Heart right ventricle (tissue), 16 donors: ENCODE measurements at regions not wholly inside any gene's neighbourhood (a gene's known extent, or its start where the extent isn't known, plus 50 kb on each side); places are given as distances from the start of the nearest gene placed in this dataset.

Experiments
- ATAC-seq, 8 donors: fragments of 200-7000 bp; cut with Tn5 transposase; one replicate each; pipeline ENCODE4 v1.9.1; 2020; ENCODE audit warnings: mild to moderate bottlenecking in 8 of 8, moderate library complexity in 8 of 8, moderate number of reproducible peaks in 1 of 8
- DNase-seq, 2 donors: peaks; one replicate each; pipeline ENCODE4 v3.0.0-alpha.2; 2020
- H3K27ac ChIP-seq, 10 donors: fragments of 200-600 bp; sonication (generic) in 2 of 10; one replicate each; pipeline versions ENCODE4 v1.5.0 to v1.8.0; 2020 to 2022; ENCODE audit warnings: mild to moderate bottlenecking in 3 of 10
- H3K27me3 ChIP-seq, 7 donors: fragments of 200-600 bp; one replicate each; pipeline ENCODE4 v1.8.0; 2021 to 2022; ENCODE audit warnings: mild to moderate bottlenecking in 2 of 7
- H3K36me3 ChIP-seq, 9 donors: fragments of 200-600 bp; sonication (generic) in 1 of 9; one replicate each; pipeline versions ENCODE4 v1.5.0 to v1.8.0; 2020 to 2022; ENCODE audit warnings: mild to moderate bottlenecking in 2 of 9
- H3K4me1 ChIP-seq, 9 donors: fragments of 200-600 bp; sonication (generic) in 1 of 9; one replicate each; pipeline versions ENCODE4 v1.5.0 to v1.8.0; 2020 to 2022; ENCODE audit warnings: mild to moderate bottlenecking in 4 of 9
- H3K4me3 ChIP-seq, 10 donors: fragments of 200-600 bp; sonication (generic) in 2 of 10; one replicate each; pipeline versions ENCODE4 v1.5.0 to v1.8.0; 2020 to 2022; ENCODE audit warnings: mild to moderate bottlenecking in 7 of 10, moderate library complexity in 2 of 10
- H3K9me3 ChIP-seq, 11 donors: fragments of 200-600 bp in 10 of 11; sonication (generic) in 2 of 11; one replicate each; pipeline versions ENCODE4 v1.5.0 to v1.8.0; 2013 to 2022; ENCODE audit warnings: mild to moderate bottlenecking in 2 of 11, control low read depth in 1 of 11, moderate library complexity in 1 of 11
- WGBS, 2 donors: extraction: QIAGEN DNeasy Blood & Tissue Kit; methylation state at CpG; one replicate each; pipeline ENCODE4 v1.1.7; 2013; ENCODE audit warnings: inconsistent platforms in 1 of 2; 5-methylcytosine and 5-hydroxymethylcytosine counted together
- intact Hi-C, 10 donors: fragments of 100-400 bp; cut with DNase I; formaldehyde crosslinking; loops; one replicate each; pipeline versions ENCODE4 v1.11.1 to v1.14.2; 2022
- TF ChIP-seq, protein P1 (sequence below), 9 donors: fragments of 200-600 bp; sonication (generic) in 2 of 9; IDR thresholded peaks; one replicate each; pipeline versions ENCODE4 v1.5.0 to v1.8.0; 2021 to 2022; ENCODE audit warnings: antibody characterized with exemption in 9 of 9, mild to moderate bottlenecking in 5 of 9, moderate library complexity in 1 of 9
- donor health status: Arrhythmogenic right ventricular cardiomyopathy.
- donor health status: ischemic (EF 13 %, LVEDD 7.1; RV severe dilation, severe dysfunction).
- donor health status: healthy with polysubstance abuse.
- donor health status: DM: no; HTN: yes; CAD: no.
- donor health status: DM: no; HTN: no; CAD: no.
- donor health status: ischemic (EF 25% LVEDD 6.9; RV normal size, moderate dysfunction).
- donor health status: ischemic (EF 25% LVEDD 5.7; RV mildly dilated, moderate dysfunction).
- donor health status: healthy.
- donor health status: DM: yes; HTN: yes; CAD: no.
- donor health status: Ischemic cardiomyopathy.
- donor health status: ischemic (EF 35%, LVEDD 5.7; RV mildly dilated, moderate dysfunction).
- donor health status: nonischemic (EF 11% LVEDD 7.7; RV severe dilation, severe dysfunction).
- donor health status: DM: yes; HTN: yes; CAD: no.
- donor health status: PGD.
- donor health status: ischemic (EF 29% LVEDD 5.4; RV normal size, mild dysfunction).
- donor health status: nonischemic (EF 23%, LVEDD 6.1; RV moderate dilation, normal function).

DNA sequence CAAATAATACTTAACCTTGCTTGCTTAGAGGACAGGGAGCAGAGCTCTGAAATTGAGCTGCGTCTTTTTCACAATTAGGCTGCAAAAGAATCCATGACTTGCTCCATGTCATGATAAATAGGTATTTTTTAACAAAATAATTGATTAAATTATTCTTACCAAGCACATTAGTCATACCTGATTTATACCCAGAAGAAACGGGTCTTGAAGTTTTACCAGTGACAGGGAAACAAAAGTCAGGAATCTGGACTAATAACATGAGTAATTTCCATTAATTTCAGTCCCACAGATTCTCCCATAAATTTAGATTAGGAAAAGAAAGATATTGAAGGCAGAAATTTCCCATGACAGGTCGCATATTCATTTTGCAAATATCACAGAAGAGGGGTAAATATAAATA is 85.0 kb upstream of the BMP5 start:
- Histone ChIP-seq H3K27me3 (no peaks in the 10 kb centered on the region), H3K36me3 (no peaks in the 10 kb centered on the region), H3K4me1 (peaks cover 0 to 7% (median 0%) of the 10 kb centered on the region in 9 donors), H3K4me3 (no peak overlapping the region), H3K27ac (no peak overlapping the region), H3K9me3 (no peaks in the 10 kb centered on the region)
- no peak for ATAC-seq
- TF ChIP-seq, protein P1, sequence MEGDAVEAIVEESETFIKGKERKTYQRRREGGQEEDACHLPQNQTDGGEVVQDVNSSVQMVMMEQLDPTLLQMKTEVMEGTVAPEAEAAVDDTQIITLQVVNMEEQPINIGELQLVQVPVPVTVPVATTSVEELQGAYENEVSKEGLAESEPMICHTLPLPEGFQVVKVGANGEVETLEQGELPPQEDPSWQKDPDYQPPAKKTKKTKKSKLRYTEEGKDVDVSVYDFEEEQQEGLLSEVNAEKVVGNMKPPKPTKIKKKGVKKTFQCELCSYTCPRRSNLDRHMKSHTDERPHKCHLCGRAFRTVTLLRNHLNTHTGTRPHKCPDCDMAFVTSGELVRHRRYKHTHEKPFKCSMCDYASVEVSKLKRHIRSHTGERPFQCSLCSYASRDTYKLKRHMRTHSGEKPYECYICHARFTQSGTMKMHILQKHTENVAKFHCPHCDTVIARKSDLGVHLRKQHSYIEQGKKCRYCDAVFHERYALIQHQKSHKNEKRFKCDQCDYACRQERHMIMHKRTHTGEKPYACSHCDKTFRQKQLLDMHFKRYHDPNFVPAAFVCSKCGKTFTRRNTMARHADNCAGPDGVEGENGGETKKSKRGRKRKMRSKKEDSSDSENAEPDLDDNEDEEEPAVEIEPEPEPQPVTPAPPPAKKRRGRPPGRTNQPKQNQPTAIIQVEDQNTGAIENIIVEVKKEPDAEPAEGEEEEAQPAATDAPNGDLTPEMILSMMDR (IDR thresholded peaks at IDR 0.05) = no peak
- intact Hi-C loops = loop anchor here in 1 of 10 donors (1.0 kb wide), 1 partner anchor 22 kb away; no protein-coding TSS in a partner anchor
- no peak for DNase-seq
- WGBS, 2 donors = 84 to 91% methylated on average over 3 of the region's 3 CpGs

DNA sequence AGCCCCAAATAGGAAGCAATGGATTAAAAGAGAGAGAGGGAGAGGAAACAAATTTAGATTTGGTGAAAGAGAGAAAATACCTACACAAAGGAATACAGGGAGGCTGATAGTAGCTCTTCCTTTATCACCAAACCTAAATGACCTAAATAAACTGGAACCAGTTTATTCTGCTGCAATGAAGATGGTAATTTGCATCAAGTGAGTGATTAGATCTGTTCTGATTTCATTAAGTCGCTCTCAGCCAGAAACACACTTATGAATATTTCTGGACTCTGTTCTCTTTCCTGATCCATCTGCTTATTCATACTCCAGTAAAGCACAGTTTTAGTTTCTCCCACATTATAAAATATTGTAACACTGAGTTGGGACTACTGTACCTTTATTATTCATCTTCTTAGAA is 83.4 kb upstream of the BMP5 start:
- ATAC-seq = no peak
- peak overlapping the region in 4 of 10 donors; percentile 21 to 54 (median 38) for H3K27ac ChIP-seq

DNA sequence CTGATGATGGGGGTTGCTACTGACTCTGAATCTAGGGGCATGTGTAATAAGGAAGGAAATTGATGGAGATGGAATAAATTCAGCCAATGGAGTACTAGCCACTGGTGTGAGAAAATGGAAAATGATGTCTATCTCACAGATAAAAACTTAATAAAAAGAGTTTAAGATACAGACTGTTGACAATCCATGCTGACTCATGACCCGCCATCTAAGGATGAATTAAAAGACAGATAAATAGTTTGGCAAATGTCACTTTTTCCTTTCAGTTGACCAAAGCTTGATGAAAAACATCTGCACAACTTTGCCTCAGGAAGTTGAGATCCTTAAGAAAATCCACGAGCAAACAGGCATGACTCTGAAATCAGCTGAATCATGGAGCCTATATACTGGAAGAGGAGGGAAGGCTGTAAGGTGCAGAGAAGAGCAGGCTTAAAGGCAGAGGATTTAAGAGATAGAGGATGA is 82.6 kb upstream of the BMP5 start:
- 45 to 51% methylated on average over 2 of the region's 2 CpGs for WGBS, 2 donors
- Histone ChIP-seq H3K27ac (peak overlapping the region in 4 of 10 donors; percentile 21 to 54 (median 35)), H3K9me3 (no peaks in the 10 kb centered on the region), H3K4me3 (peak overlapping the region in 2 of 10 donors; percentile 1 to 10), H3K4me1 (peaks cover 0 to 11% (median 0%) of the 10 kb centered on the region in 9 donors), H3K27me3 (no peaks in the 10 kb centered on the region), H3K36me3 (no peaks in the 10 kb centered on the region)
- TF ChIP-seq, protein P1 (IDR thresholded peaks at IDR 0.05) = no peak
- ATAC-seq (peak in 5 of 8 donors; percentile 33 to 61 (median 55)), DNase-seq (no peak)
- intact Hi-C loops = loop anchor here in 5 of 10 donors (10.0 kb wide), 4 partner anchors 513 to 683 kb away; no protein-coding TSS in a partner anchor

More for the DNA sequence above, 83.4 kb upstream of the BMP5 start:
- no peaks in the 10 kb centered on the region for H3K9me3 ChIP-seq
- no peak for DNase-seq
- peaks cover 0 to 7% (median 0%) of the 10 kb centered on the region in 9 donors for H3K4me1 ChIP-seq
- H3K27me3 ChIP-seq = no peaks in the 10 kb centered on the region
- intact Hi-C loops = loop anchor here in 5 of 10 donors (10.0 kb wide), 4 partner anchors 514 to 684 kb away; no protein-coding TSS in a partner anchor
- TF ChIP-seq, protein P1 (IDR thresholded peaks at IDR 0.05) = no peak
- peak overlapping the region in 2 of 10 donors; percentile 1 to 10 for H3K4me3 ChIP-seq
- WGBS, 2 donors = 76 to 87% methylated on average over 1 of the region's 1 CpG
- H3K36me3 ChIP-seq = no peaks in the 10 kb centered on the region

DNA sequence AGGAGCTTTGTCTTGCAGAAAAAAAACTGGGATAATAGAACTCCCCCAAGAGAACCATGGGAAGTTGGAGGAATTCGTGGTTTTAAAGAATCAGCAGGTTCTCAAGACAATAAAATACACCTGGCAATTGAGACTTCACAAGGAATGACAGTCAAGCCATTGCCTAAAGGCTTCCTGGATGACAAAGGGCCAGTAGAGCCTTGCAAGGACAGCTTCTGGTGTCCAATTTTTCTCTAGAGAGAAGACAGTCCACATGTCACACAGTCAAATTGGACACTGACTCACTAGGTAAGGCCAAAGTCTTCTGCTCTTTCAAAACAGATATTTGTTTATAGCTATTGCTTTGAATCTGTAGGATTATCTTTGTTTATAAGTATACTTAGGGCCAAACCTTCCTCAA is 80.3 kb upstream of the BMP5 start:
- Histone ChIP-seq H3K4me3 (no peak overlapping the region), H3K9me3 (peaks cover 0 to 5% (median 0%) of the 10 kb centered on the region in 11 donors), H3K4me1 (peaks cover 0 to 14% (median 0%) of the 10 kb centered on the region in 9 donors), H3K36me3 (no peaks in the 10 kb centered on the region), H3K27me3 (no peaks in the 10 kb centered on the region), H3K27ac (no peak overlapping the region)
- intact Hi-C loops = loop anchor here in 5 of 10 donors (10.0 kb wide), 4 partner anchors 511 to 681 kb away; no protein-coding TSS in a partner anchor
- DNase-seq = no peak
- ATAC-seq = no peak
- TF ChIP-seq, protein P1 (IDR thresholded peaks at IDR 0.05) = no peak
- WGBS, 2 donors = 73 to 77% methylated on average over 1 of the region's 1 CpG
